ENCODE measurements at regions not wholly inside any gene's neighbourhood (a gene's known extent, or its start where the extent isn't known, plus 50 kb on each side); places are given as distances from the start of the nearest gene placed in this dataset.

GRCh38 chr6:98687752-98688151, 146.6 kb upstream of the POU3F2 start:
- intact Hi-C loops (cut with micrococcal nuclease), result no loop called here
- Histone ChIP-seq H3K9me3 (ENCODE audit: control insufficient read depth in 1 of 2, insufficient read depth in 1 of 2, low read depth in 1 of 2, low read length in 2 of 2) (no peaks in the 10 kb centered on the region), H4K20me1 (ENCODE audit: insufficient read depth) (no peaks in the 10 kb centered on the region), H3K4me2 (ENCODE audit: low read length) (no peak overlapping the region), H2AFZ (ENCODE audit: low read depth, low read length, poor library complexity, severe bottlenecking) (no peak overlapping the region), H3K9ac (ENCODE audit: low read length) (no peak overlapping the region), H3K9me2 (ENCODE audit: insufficient read depth) (no peaks in the 10 kb centered on the region), H3K79me2 (ENCODE audit: insufficient read depth, low read length) (no peaks in the 10 kb centered on the region), H3K27me3 (ENCODE audit: insufficient read depth, low read length) (peaks cover 37% of the 10 kb centered on the region), H3K36me3 (ENCODE audit: control insufficient read depth in 1 of 2, insufficient read depth in 2 of 2, low read length in 2 of 2) (no peaks in the 10 kb centered on the region), H3K4me3 (replicated peaks in 1 of 2; ENCODE audit: low read depth in 1 of 2, low read length in 2 of 2) (no peak overlapping the region), H3K27ac (ENCODE audit: low read depth, low read length) (no peak overlapping the region), H3K4me1 (ENCODE audit: control insufficient read depth in 1 of 2, insufficient read depth in 2 of 2, low read length in 2 of 2) (no peaks in the 10 kb centered on the region)
- no peak for DNase-seq (ENCODE audit: low read depth, low spot score)
- POLR2A ChIA-PET, result no interaction called here
- TF ChIP-seq ZFX (IDR thresholded peaks at IDR 0.05) (no peak), YY1 (IDR thresholded peaks at IDR 0.05; ENCODE audit: extremely low read depth, insufficient replicate concordance, low read depth, low read length) (no peak), TCF7L2 (IDR thresholded peaks at IDR 0.05; ENCODE audit: borderline replicate concordance, extremely low read depth, insufficient read depth, insufficient read length) (no peak), EGR1 (IDR thresholded peaks at IDR 0.05; ENCODE audit: low read depth) (no peak), JUND (IDR thresholded peaks at IDR 0.05) (no peak), ZBTB33 (IDR thresholded peaks at IDR 0.05; ENCODE audit: extremely low read depth, insufficient replicate concordance, low read length) (no peak), FOSL1 (IDR thresholded peaks at IDR 0.05; ENCODE audit: low read depth) (no peak), POLR2A (IDR thresholded peaks at IDR 0.05; ENCODE audit: borderline replicate concordance, extremely low read depth, insufficient read depth, insufficient read length) (no peak), SRF (IDR thresholded peaks at IDR 0.05; ENCODE audit: low read depth) (no peak), RAD21 (IDR thresholded peaks at IDR 0.05; ENCODE audit: low read depth) (no peak)
- no TSS peak for BruUV-seq (replicated peaks)
- ATAC-seq, result no peak
- RAD21 ChIA-PET (ENCODE audit: low non-redundant PET in 1 of 2, low total read pairs in 2 of 2, uncharacterized antibody in 2 of 2, unreplicated experiment in 2 of 2), result no interaction called here
- CTCF ChIA-PET, result no interaction called here

Data from HCT116 (cell line).